ENCODE measurements at regions not wholly inside any gene's neighbourhood (a gene's known extent, or its start where the extent isn't known, plus 50 kb on each side); places are given as distances from the start of the nearest gene placed in this dataset.

DNA sequence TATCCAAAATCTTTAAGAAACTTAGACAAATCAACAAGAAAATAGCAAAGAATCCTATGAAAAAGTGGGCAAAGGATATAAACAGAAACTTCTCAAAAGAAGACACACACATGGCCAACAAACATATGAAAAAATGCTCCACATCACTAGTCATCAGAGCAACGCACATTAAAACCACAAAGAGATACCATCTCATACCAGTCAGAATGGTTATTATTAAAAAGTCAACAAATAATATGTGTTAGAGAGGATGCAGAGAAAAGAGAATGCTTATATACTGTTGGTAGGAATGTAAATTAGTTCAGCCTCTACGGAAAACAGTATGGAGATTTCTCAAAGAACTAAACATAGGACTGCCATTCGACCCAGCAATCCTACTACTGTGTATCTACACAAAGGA lies 212.0 kb upstream of the DTNBP1 start:
- TF ChIP-seq MAX (IDR thresholded peaks at IDR 0.05) (no peak), NFIC (IDR thresholded peaks at IDR 0.05) (no peak), FOXM1 (IDR thresholded peaks at IDR 0.05; ENCODE audit: borderline replicate concordance, low read depth) (no peak), ZBTB7A (IDR thresholded peaks at IDR 0.05; ENCODE audit: low read depth) (no peak)
- TF ChIP-seq, protein P1, sequence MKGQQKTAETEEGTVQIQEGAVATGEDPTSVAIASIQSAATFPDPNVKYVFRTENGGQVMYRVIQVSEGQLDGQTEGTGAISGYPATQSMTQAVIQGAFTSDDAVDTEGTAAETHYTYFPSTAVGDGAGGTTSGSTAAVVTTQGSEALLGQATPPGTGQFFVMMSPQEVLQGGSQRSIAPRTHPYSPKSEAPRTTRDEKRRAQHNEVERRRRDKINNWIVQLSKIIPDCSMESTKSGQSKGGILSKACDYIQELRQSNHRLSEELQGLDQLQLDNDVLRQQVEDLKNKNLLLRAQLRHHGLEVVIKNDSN (IDR thresholded peaks at IDR 0.05): no peak

DNA sequence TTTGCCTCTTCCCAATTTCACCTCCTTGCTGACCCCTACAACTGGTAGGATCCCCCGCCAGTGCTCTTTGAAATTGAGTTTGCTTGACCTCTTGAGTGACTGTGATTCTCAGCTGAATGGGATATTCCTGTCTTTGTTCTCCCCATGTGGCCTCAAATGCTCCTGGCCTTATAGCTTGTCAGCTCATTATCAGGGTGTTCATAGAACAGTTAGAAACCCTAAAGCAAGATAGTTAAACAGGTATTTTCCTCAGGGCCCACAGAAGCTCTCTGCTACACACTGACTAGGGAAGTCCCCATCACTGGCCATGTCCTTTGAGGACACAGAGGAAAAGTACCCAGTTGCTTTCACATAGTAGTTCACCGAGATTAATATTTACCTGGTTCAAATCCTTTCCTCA lies 211.5 kb upstream of the DTNBP1 start:
- TF ChIP-seq FOXM1 (IDR thresholded peaks at IDR 0.05; ENCODE audit: borderline replicate concordance, low read depth) (no peak), YY1 (IDR thresholded peaks at IDR 0.05; ENCODE audit: low read depth) (no peak), RAD21 (IDR thresholded peaks at IDR 0.05; ENCODE audit: low read depth) (no peak), CREB1 (IDR thresholded peaks at IDR 0.05; ENCODE audit: low read depth) (no peak), EP300 (IDR thresholded peaks at IDR 0.05; ENCODE audit: borderline replicate concordance) (no peak), NFIC (IDR thresholded peaks at IDR 0.05) (no peak), CEBPB (IDR thresholded peaks at IDR 0.05) (no peak), TAF1 (IDR thresholded peaks at IDR 0.05; ENCODE audit: low read depth) (no peak), MAX (IDR thresholded peaks at IDR 0.05) (no peak), EGR1 (IDR thresholded peaks at IDR 0.05) (no peak), REST (IDR thresholded peaks at IDR 0.05; ENCODE audit: low read depth) (no peak), TEAD4 (IDR thresholded peaks at IDR 0.05) (no peak)
- TF ChIP-seq, protein P1 (IDR thresholded peaks at IDR 0.05): no peak

DNA sequence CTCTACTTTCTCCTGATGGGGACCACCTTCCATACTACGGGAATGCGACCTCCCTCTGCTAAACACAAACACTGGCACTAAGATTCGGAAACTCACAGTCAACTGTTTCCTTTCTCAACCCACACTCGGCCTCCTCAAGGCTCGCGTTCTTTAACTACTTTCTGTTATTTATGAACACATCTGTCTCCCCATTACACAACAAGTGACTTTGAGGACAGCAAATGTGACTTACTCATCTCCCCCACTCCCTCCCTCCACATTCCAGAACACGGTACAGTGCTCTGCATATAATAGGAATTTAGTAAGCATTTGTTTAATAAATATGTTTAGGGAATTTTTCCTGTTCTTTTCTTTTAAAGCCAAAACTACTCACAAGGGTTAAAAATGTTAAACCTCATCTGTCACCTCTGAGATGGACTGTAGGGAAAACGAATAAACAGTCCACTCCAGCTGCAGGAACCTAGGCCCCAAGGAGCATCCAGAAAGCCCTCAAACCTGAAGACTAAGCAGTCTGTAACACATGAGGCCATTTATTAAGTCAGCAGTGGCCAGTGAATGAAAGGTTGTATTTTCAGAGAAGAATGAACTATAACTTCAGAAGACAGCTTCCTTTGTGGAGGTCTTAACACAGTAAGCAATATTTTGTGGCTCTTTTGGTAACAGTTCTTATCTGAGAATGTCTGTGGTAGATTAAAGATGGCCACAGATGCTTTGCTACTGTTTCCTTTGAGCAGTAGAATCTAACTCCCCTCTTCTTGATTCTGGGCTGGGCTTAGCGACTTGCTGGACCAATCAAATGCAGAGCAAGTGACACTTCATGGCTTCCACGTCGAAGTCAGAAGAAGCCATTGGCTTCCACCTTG lies 209.6 kb upstream of the DTNBP1 start:
- TF ChIP-seq FOXM1 (IDR thresholded peaks at IDR 0.05; ENCODE audit: borderline replicate concordance, low read depth) (no peak), MAX (IDR thresholded peaks at IDR 0.05) (no peak)
- TF ChIP-seq, protein P1 (IDR thresholded peaks at IDR 0.05): no peak

DNA sequence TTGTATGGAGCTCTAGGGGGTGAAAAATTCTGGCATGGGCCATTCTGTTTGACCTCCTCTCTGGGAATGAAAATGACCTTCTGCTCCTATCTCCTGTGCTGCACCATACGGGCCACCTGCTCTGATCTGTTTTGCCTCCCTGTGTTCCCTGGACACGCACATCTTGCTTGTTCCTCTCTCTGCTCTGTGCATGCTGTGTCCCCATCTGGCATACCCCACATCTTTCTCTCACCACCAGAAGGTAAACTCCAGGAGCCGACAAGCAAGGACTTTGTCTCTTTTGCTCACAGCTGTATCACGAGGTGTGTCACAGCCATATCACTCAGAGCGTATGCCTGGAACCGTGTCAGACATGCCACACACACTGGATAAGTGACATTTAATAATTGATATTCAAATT lies 208.4 kb upstream of the DTNBP1 start:
- TF ChIP-seq, protein P1 (IDR thresholded peaks at IDR 0.05): no peak
- TF ChIP-seq CREB1 (IDR thresholded peaks at IDR 0.05; ENCODE audit: low read depth): no peak
- no peak for TF ChIP-seq TAF1 (IDR thresholded peaks at IDR 0.05; ENCODE audit: low read depth)
- TF ChIP-seq REST (IDR thresholded peaks at IDR 0.05; ENCODE audit: low read depth): no peak
- TF ChIP-seq EP300 (IDR thresholded peaks at IDR 0.05; ENCODE audit: borderline replicate concordance): no peak
- TF ChIP-seq NFIC (IDR thresholded peaks at IDR 0.05): no peak
- TF ChIP-seq TEAD4 (IDR thresholded peaks at IDR 0.05): no peak
- no peak for TF ChIP-seq EGR1 (IDR thresholded peaks at IDR 0.05)
- no peak for TF ChIP-seq YY1 (IDR thresholded peaks at IDR 0.05; ENCODE audit: low read depth)
- TF ChIP-seq RAD21 (IDR thresholded peaks at IDR 0.05; ENCODE audit: low read depth): no peak
- no peak for TF ChIP-seq TCF12 (IDR thresholded peaks at IDR 0.05; ENCODE audit: low read depth)
- no peak for TF ChIP-seq ZBTB7A (IDR thresholded peaks at IDR 0.05; ENCODE audit: low read depth)
- TF ChIP-seq CEBPB (IDR thresholded peaks at IDR 0.05): no peak
- TF ChIP-seq FOXM1 (IDR thresholded peaks at IDR 0.05; ENCODE audit: borderline replicate concordance, low read depth): no peak
